HG03139 (cell line): ENCODE measurements at regions not wholly inside any gene's neighbourhood (a gene's known extent, or its start where the extent isn't known, plus 50 kb on each side); places are given as distances from the start of the nearest gene placed in this dataset.

Experiments
- ATAC-seq: cut with Tn5 transposase; IDR thresholded peaks from one replicate; pipeline ENCODE4 v1.9.1; 2021; ENCODE audit not compliant: unreplicated experiment

DNA sequence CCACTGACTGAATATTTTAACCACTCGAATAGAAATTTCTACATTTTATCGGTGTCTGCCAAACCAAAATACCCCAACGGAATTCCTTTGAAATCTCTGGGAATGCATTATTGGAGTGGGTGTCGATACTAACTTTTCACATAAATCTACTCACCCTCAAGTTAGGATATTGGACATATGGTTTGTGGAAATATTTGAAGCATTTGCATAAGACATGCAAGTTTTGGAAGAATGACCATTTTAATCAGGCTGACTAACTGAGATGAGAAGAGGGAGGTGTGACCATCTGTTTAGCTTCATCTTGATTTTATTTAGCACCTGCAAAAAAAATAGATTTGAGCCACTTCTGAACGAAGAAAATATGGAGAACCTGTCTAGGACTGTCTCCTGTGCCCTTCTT, 61.2 kb downstream of the KLF6 start:
- ATAC-seq, result no peak

DNA sequence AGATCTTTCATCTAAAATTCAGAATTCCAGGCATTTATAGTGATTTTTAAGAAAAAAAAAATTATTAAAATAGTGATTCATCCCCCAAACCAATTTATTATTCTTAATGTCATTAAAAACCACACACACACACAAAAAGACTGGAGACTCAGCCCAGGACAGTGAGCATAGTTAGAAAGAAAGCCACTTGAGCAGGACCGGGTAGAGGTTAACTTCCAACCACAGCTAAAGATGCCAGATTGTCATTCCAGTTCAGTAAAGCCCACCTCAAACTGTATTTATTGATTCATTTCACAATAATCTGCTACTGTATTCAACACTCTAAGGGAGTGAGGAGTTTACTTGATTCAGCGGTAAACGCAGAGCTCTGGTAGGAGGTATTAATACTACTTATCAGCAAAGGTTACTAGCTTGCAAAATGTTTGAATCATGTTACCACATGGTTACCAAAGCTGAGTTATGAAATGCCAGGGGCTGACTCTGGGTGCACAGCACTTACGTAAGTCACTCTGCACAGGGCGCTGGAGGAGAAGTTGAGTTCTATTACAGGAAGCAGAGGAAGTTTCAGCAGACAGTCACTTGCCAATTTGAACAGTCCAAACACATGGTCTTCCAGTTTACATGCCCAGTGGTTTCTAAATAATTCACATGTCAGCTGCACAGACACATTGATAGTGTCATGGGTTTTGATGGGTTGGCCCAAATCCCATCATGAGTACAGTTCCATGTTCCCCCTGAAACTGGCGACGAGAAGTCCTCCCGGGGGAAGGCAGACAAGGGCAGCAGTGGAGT, 64.6 kb downstream of the KLF6 start:
- no peak for ATAC-seq

DNA sequence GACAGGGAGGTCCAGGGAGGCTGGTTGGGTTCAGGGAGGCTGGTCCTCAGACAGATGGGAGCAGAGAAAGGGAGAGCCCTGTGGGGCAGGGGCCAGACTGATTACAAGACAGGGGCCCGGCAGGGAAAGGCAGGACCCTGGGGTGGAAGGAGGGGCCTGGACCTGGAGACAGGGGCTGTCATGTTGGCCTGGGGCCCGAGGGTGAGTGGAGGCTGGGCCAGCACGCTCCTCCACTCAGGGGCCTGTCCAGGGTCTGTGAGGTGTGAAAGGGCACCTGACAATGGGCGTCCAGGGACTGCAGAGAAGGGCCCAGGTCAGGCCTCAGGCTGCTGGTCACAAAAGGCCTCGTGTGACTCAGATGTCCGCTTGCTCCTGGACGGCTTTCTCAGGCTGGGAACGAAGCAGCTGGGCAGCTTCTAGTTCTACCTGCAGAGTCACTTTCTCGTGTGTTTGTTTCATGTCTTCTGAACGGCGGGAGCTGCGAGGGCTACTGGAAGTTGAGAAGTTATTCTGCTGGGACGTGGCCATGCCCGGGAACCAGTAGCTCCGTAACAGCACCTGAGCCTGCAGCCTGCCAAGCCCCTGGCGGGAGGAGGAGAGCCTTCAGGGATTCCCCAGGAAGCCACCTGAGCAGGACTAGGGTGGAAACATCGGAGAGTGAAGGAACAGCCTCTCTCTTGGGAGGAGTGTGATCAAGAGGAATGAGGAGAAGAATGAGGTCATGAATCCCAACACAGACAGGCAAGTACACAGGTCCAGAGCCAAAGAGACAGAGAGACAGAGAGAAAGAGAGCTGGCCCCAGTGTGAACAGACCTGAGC, 65.8 kb downstream of the KLF6 start:
- no peak for ATAC-seq

DNA sequence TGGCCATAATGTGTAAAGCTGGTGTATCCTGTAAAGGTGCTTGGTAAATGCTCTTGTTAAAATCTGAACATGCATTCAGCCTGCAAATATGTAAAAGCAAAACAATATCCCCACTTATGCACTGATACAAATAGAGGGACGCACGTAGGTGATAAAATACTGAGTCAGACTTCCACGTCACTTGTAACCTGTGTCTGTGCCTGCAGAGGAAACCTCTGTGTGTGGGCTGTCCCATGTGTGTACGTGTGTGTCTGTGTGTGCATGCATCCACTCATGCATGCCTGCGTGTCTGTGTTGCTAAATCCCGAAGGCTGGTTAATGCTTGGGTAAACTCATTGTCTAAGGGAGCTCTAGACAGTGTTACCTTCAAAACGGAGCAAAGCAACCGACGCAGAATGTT, 68.9 kb downstream of the KLF6 start:
- ATAC-seq, result no peak

DNA sequence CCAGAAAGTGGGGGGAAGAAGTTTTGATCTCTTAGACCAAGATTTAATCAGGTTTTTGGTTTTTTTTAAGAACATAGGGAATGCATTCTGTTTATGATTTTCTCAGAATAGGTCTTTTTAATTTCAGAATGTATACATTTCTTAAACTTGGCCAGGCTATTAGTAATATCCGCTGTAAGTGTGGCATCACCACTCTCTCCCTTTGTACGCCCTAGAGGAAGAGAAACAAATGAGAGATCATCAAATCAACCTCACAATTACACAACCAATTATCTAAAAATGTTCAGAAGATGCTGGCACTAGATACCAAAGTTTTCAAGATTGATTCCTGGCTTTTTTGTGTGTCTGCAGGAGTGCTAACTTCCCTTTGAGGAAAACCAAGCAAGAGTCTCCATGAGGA, 70.0 kb downstream of the KLF6 start:
- ATAC-seq, result no peak

DNA sequence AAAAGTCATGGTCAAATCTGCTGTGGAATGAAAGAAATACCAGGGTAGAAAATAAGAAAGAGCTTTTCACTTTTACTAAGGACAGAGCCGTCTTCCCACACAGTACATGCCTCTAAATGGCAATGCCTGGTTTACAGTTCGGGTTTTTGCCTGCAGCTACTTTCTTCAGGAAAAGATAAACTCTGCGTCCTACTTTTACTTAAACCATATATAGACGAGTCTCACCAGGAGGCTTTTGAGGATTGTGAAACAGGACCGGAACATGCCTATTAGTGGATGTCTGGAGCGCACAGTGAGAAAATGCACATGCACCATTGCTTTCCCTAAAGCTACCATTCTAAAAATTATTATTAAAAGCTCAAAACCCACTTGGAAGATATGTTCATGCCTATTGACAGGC, 70.5 kb downstream of the KLF6 start:
- no peak for ATAC-seq

DNA sequence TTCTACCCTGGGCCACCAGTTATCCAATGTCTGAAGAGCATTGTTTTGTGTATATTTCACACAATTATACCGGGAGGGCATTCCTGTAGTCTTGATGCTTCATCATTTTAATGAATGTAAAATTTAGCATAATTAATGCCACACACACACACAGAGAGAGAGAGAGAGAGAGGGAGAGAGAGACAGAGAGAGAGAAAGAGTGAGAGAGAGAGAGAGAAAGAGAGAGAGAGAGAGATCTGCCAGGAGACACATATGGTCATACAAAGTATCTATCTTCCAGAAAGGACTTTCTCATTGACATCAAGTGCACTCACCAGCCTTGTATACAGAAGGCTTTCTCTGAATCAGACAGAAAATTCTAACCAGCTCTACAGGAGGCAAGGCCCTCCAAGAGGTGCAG, 72.3 kb downstream of the KLF6 start:
- no peak for ATAC-seq

DNA sequence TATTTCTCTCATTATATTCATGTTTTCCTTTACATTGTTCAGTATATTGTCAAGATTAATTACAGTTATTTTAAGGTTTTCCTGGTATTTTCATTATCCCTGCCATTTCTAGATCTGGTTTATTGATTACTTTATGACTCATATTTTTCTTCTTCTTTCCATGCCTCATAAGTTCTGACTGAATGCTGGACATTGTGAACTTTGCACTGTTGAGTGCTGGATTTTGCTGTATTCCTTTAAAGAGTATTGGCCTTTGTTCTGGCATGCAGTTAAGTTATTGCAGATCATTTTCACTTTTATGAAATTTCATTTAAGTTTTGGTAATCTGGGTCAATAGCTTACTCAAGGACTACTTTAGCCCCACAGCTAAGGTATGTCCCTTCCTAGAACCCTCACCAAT, 73.1 kb downstream of the KLF6 start:
- ATAC-seq, result no peak

DNA sequence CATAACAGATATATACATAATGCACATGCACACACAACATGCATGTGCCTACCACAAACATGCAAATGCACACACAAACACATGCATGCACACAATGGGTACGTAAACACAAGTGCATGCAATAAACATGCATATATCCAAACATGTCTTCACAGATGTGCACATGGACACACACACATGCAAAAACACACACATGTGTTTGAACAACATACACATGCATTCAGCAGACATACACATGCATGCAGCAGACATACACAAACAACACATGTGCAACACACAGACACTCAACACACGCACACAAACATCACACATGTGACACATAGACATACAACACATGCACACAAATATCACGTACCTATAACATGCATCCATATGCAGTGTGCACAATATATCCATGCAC, 74.2 kb downstream of the KLF6 start:
- ATAC-seq, result no peak

DNA sequence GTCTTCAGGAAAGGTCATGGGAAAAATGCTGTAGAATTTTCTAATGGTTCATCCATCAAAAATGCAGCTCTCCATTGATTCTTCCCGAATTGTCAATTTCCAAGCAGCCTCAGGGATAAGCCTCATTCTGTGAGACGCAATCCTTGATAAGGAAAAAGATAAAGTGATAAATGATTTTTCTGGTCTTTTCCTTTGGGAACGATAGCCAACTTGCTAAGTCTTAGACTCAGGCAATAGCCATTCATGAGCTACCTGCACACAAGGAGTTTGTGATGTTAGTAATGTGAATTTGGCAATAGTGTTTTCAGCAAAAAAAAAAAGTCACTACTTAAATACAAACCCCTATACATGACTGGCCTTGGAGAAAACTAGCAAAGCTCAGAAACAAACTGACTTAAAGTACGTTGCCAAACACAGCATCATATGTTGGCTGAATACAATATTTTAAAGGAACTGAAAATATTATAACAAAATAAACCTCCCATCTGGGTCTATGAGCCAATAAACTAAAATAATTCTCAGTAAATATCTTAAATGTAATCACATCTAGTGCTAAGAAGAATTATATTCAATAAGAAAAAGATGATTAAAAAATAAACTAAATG, 75.5 kb downstream of the KLF6 start:
- no peak for ATAC-seq

DNA sequence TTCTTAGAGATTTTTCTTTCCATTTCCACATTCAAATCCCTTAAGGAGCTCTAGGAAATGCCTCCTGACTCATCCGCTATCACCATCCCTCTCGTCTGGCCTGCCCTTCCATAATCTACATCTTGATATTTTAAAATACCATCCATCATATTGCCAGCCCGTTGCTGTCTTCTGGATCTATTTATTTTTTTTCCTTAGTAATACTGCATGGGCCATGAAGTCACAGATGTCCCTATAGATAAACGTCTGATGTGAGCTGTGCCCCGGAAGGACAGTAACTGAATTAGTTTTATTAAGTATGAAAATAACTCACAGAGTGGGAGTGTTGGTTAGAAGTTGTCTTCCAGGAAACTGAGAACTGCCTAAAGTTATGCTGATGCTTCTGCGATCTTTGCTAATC, 76.2 kb downstream of the KLF6 start:
- ATAC-seq, result no peak

DNA sequence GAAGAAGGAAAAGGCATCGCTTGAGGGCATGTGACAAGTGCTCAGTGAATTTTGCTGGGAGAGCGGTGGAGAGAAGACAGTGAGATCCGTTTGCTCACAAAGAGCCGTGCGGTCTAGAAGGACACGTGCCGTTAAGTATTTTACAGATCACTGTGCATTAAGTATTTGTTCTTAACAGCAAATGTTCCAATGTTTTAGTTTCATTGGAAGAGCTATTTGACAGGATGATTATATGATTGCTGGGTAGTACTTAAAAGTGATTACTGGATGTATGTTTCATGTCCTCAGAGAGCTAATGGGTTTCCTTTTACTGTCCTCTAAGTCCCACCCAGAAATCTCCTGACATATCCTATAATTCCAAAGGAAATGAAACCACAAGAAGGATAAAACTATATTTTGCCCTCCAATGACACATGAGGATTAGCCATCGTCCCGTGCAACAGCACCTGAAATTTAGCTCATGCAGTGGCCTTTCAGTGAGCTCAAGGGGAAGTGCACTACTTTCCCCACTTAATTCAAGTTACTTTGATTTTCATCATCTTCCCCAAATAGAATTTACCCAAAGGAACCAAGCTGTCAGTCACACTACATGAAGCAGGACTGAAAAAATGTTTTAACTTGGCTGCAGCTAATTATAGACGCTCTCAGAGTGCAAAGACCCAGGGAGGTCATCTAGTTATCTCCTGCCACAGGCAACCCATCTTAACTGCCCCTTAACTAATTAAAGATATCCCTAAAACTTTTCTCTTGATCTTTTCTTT, 80.3 kb downstream of the KLF6 start:
- no peak for ATAC-seq

DNA sequence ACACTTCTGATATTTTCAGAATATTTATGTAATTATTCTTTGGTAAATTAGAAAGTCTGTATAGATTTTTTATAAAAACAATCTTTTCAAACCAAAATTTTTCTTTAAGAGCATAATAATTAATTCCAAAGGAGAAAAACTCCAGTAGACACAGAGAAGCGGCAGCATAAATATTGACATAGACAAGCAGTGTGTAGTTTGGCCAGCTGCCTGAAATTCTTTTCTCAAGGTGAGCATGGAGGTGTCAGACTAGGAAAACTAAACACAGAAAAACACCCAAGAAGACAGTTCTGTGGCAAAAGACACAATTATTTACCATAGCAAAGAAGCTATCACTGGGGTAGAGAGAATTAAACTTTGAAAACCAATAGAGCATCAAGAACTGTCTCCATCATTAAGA, 82.4 kb downstream of the KLF6 start:
- no peak for ATAC-seq

DNA sequence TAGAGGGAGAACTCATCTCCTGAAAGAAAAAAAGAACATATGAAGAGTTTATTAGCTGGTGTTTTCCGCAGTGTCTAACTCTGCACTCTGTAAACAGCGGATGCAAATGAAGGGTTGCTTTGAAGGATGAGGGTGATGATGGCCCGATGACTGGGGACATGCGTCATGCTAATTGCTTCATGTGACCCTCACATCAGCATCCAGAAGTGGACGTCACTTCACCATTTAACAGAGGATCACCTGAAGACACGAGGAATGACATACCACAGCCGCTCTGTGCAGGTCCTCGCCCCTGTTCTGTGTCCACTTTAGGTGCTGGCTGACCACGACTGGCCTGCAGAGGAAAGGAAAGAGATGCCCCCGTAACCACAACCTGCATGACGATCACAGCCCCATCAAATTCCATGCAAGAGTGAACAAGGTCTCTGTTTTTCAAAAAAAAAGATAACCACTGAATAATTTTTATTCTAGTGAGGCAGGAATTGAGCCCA, 82.9 kb downstream of the KLF6 start:
- ATAC-seq, result no peak

DNA sequence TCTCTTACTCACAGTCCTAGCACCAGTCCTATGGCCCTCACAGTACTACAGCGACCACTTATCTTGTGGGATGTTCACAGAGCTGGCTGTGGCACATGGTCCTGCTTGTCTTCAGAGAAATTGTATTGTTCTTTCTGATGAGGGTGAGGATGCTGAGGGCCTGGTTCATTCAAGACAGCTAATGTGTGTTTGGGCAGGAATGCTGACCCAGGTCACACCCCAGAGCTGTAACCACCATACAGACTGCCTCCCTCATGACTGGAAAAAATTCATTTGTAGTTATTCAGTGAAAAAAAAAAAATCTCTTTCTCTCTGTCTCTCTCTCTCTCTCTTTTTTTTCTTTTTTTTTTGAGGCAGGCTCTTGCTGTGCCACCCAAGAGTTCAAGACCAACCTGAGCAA, 83.5 kb downstream of the KLF6 start:
- no peak for ATAC-seq

DNA sequence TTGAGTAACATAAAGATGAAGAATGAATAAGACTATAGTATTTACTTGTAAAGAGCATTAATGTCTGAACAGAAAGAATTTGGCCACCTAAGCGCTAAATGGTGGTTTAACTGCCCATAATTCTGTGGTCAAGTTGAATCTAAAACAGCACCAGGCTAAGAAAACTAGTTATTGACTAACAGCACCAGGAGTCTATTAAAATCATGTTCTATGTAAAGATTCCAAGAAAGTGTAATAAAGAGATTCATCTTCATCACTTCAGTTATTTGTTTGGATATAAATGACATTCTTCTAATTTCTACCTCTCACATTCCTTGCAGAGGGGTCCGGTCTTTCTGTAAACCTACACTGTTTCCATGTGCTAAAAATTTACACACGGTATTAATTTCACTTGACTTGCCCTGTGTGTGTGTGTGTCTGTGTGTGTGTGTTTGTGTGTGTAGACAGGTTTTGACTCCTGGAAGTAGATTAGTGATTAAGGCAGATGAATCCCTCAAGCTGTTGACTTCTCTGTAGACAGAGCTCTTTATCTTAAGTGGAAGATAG, 84.4 kb downstream of the KLF6 start:
- no peak for ATAC-seq

DNA sequence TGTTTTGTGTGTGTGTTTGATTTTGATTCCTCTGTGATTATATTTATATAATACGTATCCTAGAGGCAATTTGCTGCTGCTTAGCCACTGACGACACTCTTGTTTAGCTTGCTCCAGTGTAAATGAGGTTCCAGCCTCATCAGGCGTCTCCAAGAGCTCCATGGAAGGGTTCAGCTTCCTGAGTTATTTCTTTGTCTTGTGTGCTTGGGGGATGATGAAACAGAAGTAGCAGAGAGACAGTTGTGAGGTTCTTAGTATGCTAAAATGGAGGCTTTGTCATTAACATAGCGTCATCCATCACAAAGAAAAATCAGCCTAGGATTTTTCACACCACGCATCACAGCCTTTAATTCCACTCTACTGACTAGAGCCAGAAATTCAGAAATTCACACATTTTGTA, 85.1 kb downstream of the KLF6 start:
- ATAC-seq, result no peak

DNA sequence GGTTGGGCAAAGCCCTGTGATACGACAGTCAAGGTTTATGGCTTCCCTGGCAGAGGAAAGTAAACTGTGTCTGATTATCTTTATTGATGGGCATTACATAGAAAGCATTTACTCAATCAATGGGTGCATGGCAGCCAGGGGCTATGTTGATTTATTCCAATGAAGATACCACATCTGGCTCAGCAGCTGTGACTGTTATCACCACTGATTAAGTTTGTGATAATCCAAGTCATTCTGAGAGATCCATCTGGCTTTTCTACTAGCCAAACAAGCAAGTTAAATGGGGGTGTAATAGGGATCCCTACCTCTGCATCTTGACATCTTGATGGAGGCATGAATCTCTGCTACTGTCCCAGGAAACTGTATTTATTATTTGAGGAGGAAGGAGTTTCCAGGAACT, 86.7 kb downstream of the KLF6 start:
- no peak for ATAC-seq

DNA sequence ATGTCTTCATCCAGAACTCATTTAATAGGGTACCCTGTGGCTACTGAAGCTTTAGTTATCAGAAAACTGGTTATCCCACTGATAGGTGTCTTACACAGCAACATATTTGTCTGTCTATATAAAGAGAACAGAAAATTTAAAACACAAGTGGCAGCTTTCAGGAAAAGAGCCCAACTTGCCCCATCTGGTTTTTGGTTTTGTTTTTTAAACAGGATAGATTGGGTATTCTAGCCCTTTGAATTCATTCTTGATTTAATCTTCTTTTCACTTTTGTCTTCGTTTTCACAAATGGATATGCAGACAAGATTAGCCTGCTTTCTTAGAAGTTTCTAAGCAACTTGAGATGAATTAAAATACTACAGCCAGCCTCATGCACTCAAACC, 91.3 kb downstream of the KLF6 start:
- ATAC-seq, result no peak

DNA sequence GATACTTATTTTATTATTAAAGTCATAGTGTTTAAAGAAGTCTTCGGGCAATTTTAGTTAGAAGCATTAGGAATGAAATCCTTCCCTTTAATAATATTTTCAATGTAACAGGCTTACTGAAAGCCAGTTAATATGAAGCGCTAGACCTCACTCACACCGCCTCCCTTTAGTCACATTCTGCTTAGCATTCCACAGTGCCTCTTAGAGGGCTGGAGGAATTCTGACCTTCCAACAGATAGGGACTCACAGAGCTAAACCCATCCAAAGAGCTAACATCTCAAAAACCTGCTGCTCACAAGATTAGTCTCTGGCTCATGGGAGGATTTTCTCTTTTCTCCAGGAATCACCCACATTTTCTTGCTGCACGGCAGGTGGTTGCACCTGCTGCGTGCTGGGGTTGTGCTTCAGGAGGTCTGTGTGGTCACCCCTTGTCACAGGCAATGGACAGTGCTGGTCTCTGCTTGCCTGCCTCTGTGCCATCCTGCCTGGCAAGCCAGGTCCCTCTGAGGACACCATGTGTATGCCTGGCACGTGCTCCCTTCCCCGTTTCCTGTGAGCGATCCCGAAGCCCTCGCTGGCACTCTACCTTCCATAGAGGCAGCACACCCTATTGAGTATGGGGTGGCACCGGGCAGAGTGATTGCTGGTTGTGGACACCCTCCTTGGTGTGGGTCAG, 91.8 kb downstream of the KLF6 start:
- no peak for ATAC-seq
